H9 (cell line): ENCODE measurements at regions not wholly inside any gene's neighbourhood (a gene's known extent, or its start where the extent isn't known, plus 50 kb on each side); places are given as distances from the start of the nearest gene placed in this dataset.

Experiments
- DNase-seq: peaks from one replicate; pipeline ENCODE4 v3.0.0-alpha.2; 2017
- H2AFZ ChIP-seq: one replicate; pipeline ENCODE4 v1.6.1; 2013; ENCODE audit warnings: mild to moderate bottlenecking, low read length, control low read depth, moderate library complexity
- H2AK5ac ChIP-seq: 2 replicates; pipeline ENCODE4 v1.6.1; 2013; ENCODE audit warnings: low read length, control low read depth, mixed read lengths; ENCODE audit not compliant: insufficient read length
- H2BK120ac ChIP-seq: one replicate; pipeline ENCODE4 v1.6.1; 2013; ENCODE audit warnings: low read depth, mild to moderate bottlenecking, low read length, control low read depth, inconsistent platforms; ENCODE audit not compliant: poor library complexity, severe bottlenecking
- H2BK12ac ChIP-seq: 2 replicates; pipeline ENCODE4 v1.6.1; 2013; ENCODE audit warnings: low read length, control low read depth, mixed read lengths, low read depth; ENCODE audit not compliant: insufficient read length
- H2BK15ac ChIP-seq: 2 replicates; pipeline ENCODE4 v1.6.1; 2013; ENCODE audit warnings: low read depth, low read length, control low read depth
- H2BK20ac ChIP-seq: one replicate; pipeline ENCODE4 v1.6.1; 2013; ENCODE audit warnings: low read depth, mild to moderate bottlenecking, low read length, control low read depth, inconsistent platforms; ENCODE audit not compliant: poor library complexity, severe bottlenecking
- H2BK5ac ChIP-seq: 2 replicates; pipeline ENCODE4 v1.6.1; 2013; ENCODE audit warnings: low read length, control low read depth, mixed read lengths; ENCODE audit not compliant: insufficient read length
- H3K14ac ChIP-seq: 2 replicates; pipeline ENCODE4 v1.6.1; 2013; ENCODE audit warnings: low read length, control low read depth; ENCODE audit not compliant: insufficient read depth
- H3K18ac ChIP-seq: 2 replicates; pipeline ENCODE4 v1.6.1; 2013; ENCODE audit warnings: low read depth, mild to moderate bottlenecking, mixed read lengths, low read length, control low read depth; ENCODE audit not compliant: insufficient read length
- H3K23ac ChIP-seq: 2 replicates; pipeline ENCODE4 v1.6.1; 2013; ENCODE audit warnings: low read length, control low read depth, mixed read lengths, low read depth; ENCODE audit not compliant: insufficient read length
- H3K23me2 ChIP-seq: 2 replicates; pipeline ENCODE4 v1.6.1; 2013; ENCODE audit warnings: low read depth, mild to moderate bottlenecking, mixed read lengths, low read length, control low read depth; ENCODE audit not compliant: insufficient read length, poor library complexity, severe bottlenecking
- H3K27ac ChIP-seq: 2 replicates; pipeline ENCODE4 v1.5.1; 2013; ENCODE audit warnings: low read length, control low read depth, mixed read lengths, low read depth; ENCODE audit not compliant: insufficient read length
- H3K27me3 ChIP-seq: 2 replicates; pipeline ENCODE4 v1.6.1; 2013; ENCODE audit warnings: low read length, control low read depth, inconsistent platforms; ENCODE audit not compliant: insufficient read depth
- H3K4ac ChIP-seq: 2 replicates; pipeline ENCODE4 v1.6.1; 2013; ENCODE audit warnings: low read depth, mild to moderate bottlenecking, control low read depth, inconsistent platforms, low read length, moderate library complexity
- H3K4me1 ChIP-seq: 2 replicates; pipeline ENCODE4 v1.6.1; 2013; ENCODE audit warnings: low read length, control low read depth, inconsistent platforms; ENCODE audit not compliant: insufficient read depth
- H3K4me2 ChIP-seq: 2 replicates; pipeline ENCODE4 v1.6.1; 2013; ENCODE audit warnings: low read length, control low read depth, mixed read lengths; ENCODE audit not compliant: insufficient read length, insufficient read depth
- H3K56ac ChIP-seq: 2 replicates; pipeline ENCODE4 v1.6.1; 2013; ENCODE audit warnings: low read depth, mild to moderate bottlenecking, mixed read lengths, low read length, control low read depth; ENCODE audit not compliant: insufficient read length
- H3K79me1 ChIP-seq: 2 replicates; pipeline ENCODE4 v1.6.1; 2013; ENCODE audit warnings: low read depth, mild to moderate bottlenecking, moderate library complexity, low read length, control low read depth, inconsistent platforms; ENCODE audit not compliant: insufficient read depth, poor library complexity, severe bottlenecking
- H3K79me2 ChIP-seq: 2 replicates; pipeline ENCODE4 v1.6.1; 2013; ENCODE audit warnings: low read length, control low read depth, inconsistent platforms; ENCODE audit not compliant: insufficient read depth
- H3K9ac ChIP-seq: 2 replicates; pipeline ENCODE4 v1.6.1; 2013; ENCODE audit warnings: low read length, control low read depth, mixed read lengths; ENCODE audit not compliant: insufficient read length; ENCODE audit errors: extremely low read depth
- H3K9me3 ChIP-seq: one replicate; pipeline ENCODE4 v1.6.1; 2013; ENCODE audit warnings: low read depth, low read length, inconsistent platforms; ENCODE audit not compliant: control insufficient read depth
- H3T11ph ChIP-seq: one replicate; pipeline ENCODE4 v1.6.1; 2013; ENCODE audit warnings: mild to moderate bottlenecking, low read length, control low read depth, inconsistent platforms
- H4K20me1 ChIP-seq: one replicate; pipeline ENCODE4 v1.6.1; 2013; ENCODE audit not compliant: control insufficient read depth, insufficient read length, insufficient read depth
- H4K5ac ChIP-seq: 2 replicates; pipeline ENCODE4 v1.6.1; 2013; ENCODE audit warnings: low read depth, mild to moderate bottlenecking, mixed read lengths, low read length, control low read depth; ENCODE audit not compliant: insufficient read length
- H4K8ac ChIP-seq: replicated peaks from 2 replicates; pipeline ENCODE4 v1.6.1; 2013; ENCODE audit warnings: low read length, control low read depth, mixed read lengths, low read depth; ENCODE audit not compliant: insufficient read length
- H4K91ac ChIP-seq: 2 replicates; pipeline ENCODE4 v1.6.1; 2013; ENCODE audit warnings: low read depth, mild to moderate bottlenecking, moderate library complexity, mixed read lengths, low read length, control low read depth; ENCODE audit not compliant: insufficient read length
- H3K27ac Mint-ChIP-seq, 3 experiments: 2 replicates in 2 of 3; 3 replicates in 1 of 3; pipeline ENCODE4 v1.8.0; 2020 to 2021; ENCODE audit warnings: mixed read lengths in 3 of 3, mild to moderate bottlenecking in 1 of 3, moderate library complexity in 1 of 3
- H3K27me3 Mint-ChIP-seq: 2 replicates; pipeline ENCODE4 v1.8.0; 2021; ENCODE audit warnings: low read depth, mild to moderate bottlenecking, moderate library complexity, mixed read lengths
- H3K36me3 Mint-ChIP-seq, 3 experiments: 2 replicates in 2 of 3; 3 replicates in 1 of 3; pipeline ENCODE4 v1.8.0; 2020 to 2021; ENCODE audit warnings: low read depth in 3 of 3, mixed read lengths in 3 of 3; ENCODE audit not compliant: insufficient read depth in 1 of 3
- H3K4me1 Mint-ChIP-seq, 2 experiments: 2 replicates each; pipeline ENCODE4 v1.8.0; 2020; ENCODE audit warnings: mixed read lengths in 2 of 2
- H3K4me3 Mint-ChIP-seq, 2 experiments: 2 replicates in 1 of 2; 3 replicates in 1 of 2; pipeline ENCODE4 v1.8.0; 2020 to 2021; ENCODE audit warnings: mild to moderate bottlenecking in 2 of 2, mixed read lengths in 2 of 2, moderate library complexity in 1 of 2
- H3K9me3 Mint-ChIP-seq, 2 experiments: 2 replicates in 1 of 2; 3 replicates in 1 of 2; pipeline ENCODE4 v1.8.0; 2020; ENCODE audit warnings: mild to moderate bottlenecking in 2 of 2, mixed read lengths in 2 of 2, moderate library complexity in 1 of 2
- WGBS: extraction: QIAGEN DNeasy Blood & Tissue Kit; methylation state at CpG from one replicate; pipeline ENCODE4 v1.1.7; 2013; ENCODE audit warnings: missing lambda C conversion rate, low lambda C conversion rate, mixed read lengths; ENCODE audit not compliant: insufficient read length; ENCODE audit errors: extremely low coverage; 5-methylcytosine and 5-hydroxymethylcytosine counted together
- TF ChIP-seq, protein P1 (sequence below): fragments of 200-600 bp; sonication (generic); conservative IDR thresholded peaks from 3 replicates; pipeline ENCODE4 v1.8.0; 2021; ENCODE audit warnings: antibody characterized with exemption, mild to moderate bottlenecking

DNA sequence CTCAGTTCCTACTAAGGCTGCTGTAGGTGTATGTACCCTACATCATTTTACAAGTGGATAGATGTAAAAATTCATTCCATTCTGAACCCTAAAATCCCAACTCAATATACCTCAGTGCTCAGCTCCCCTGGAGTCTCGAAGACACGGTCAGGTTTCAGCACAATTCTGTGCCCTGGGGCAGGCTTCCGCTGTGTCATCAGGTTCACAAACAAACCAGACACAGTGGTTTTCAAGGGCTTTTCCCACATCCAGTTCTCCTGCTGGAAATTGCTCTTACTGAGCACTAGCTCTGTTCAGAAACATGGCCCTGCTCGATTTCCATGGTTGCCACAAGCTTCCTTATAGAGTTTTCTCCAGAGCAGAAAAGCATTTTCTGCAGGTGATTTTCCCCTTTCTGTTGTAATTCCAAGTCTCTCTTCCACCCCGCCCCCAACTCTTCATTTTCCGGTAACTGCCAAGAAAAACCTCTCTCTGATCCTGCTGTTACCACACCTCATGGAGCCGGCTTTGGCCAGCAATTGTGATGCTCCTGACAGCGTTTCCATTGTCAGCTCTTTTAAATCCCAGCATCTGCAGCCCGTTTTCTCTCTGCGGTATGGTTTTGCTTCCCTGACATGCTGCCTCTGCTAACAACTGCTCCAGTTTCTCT is 483.0 kb upstream of the CCDC196 start:
- Mint-ChIP-seq H3K36me3 (peaks cover 32 to 38% (median 34%) of the 10 kb centered on the region in 3 experiments), H3K27ac (peak overlapping the region in 1 of 3 experiments; percentile 90; a peak in 4 of 7 replicates), H3K27me3 (peaks cover 4% of the 10 kb centered on the region; the same call in 1 of the 2 replicates), H3K4me3 (no peak overlapping the region), H3K4me1 (peaks cover 41 to 47% of the 10 kb centered on the region in 2 experiments), H3K9me3 (peaks cover 39 to 42% of the 10 kb centered on the region in 2 experiments)
- no peak for DNase-seq
- Histone ChIP-seq H3K23ac (no peak overlapping the region), H3K79me2 (no peaks in the 10 kb centered on the region), H3T11ph (no peak overlapping the region), H3K56ac (no peak overlapping the region), H2BK15ac (no peak overlapping the region), H3K4ac (no peak overlapping the region), H2AFZ (no peak overlapping the region), H3K27ac (no peak overlapping the region), H2BK120ac (no peak overlapping the region), H3K4me1 (peaks cover 2% of the 10 kb centered on the region; the same call in 1 of the 2 replicates), H2AK5ac (no peak overlapping the region), H3K9me3 (peaks cover 23% of the 10 kb centered on the region), H3K9ac (no peak overlapping the region), H3K4me2 (no peak overlapping the region), H4K20me1 (no peaks in the 10 kb centered on the region), H4K8ac (no peak overlapping the region), H4K5ac (no peak overlapping the region), H2BK5ac (no peak overlapping the region), H2BK12ac (no peak overlapping the region), H3K27me3 (no peaks in the 10 kb centered on the region), H3K23me2 (no peaks in the 10 kb centered on the region), H3K18ac (no peak overlapping the region), H3K14ac (no peak overlapping the region), H4K91ac (no peak overlapping the region), H2BK20ac (no peak overlapping the region), H3K79me1 (no peaks in the 10 kb centered on the region)
- TF ChIP-seq, protein P1, sequence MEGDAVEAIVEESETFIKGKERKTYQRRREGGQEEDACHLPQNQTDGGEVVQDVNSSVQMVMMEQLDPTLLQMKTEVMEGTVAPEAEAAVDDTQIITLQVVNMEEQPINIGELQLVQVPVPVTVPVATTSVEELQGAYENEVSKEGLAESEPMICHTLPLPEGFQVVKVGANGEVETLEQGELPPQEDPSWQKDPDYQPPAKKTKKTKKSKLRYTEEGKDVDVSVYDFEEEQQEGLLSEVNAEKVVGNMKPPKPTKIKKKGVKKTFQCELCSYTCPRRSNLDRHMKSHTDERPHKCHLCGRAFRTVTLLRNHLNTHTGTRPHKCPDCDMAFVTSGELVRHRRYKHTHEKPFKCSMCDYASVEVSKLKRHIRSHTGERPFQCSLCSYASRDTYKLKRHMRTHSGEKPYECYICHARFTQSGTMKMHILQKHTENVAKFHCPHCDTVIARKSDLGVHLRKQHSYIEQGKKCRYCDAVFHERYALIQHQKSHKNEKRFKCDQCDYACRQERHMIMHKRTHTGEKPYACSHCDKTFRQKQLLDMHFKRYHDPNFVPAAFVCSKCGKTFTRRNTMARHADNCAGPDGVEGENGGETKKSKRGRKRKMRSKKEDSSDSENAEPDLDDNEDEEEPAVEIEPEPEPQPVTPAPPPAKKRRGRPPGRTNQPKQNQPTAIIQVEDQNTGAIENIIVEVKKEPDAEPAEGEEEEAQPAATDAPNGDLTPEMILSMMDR, result no peak
- no CpG with 5 or more reads among the region's 10 CpGs for WGBS
